DMS114 treated with DMSO at 0.1 percent for 48 hours (cell line): ENCODE measurements at regions not wholly inside any gene's neighbourhood (a gene's known extent, or its start where the extent isn't known, plus 50 kb on each side); places are given as distances from the start of the nearest gene placed in this dataset.
"Not testable (repeated sequence)": the region's sequence is repeated elsewhere in the genome, so short reads cannot be mapped to it uniquely, and the experiment has no call there.

Experiments used
- DNase-seq: peaks from one replicate; lab custom pipeline; 2025; ENCODE audit not compliant: unreplicated experiment; lab: John Stamatoyannopoulos, UW

DNA sequence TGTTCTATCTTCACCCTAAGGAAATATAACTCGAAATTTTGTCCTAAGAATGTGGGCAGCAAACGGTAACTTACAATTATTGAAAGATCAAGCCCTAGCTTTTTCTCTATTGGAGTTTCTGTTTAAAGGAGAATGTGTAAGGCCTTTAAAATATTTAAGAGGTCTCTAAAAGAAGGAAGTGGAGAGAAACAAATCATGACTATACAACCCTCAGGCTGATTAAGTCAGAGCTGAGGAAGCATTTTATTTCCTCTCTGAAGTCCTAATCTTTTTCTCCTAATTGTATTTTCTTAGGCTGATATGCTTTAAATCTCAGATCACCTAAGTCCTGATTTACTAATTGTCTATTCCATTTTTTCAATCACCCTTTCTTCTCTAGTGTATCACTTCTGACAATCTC is 1708.8 kb upstream of the C9orf72 start:
- no peak for DNase-seq

DNA sequence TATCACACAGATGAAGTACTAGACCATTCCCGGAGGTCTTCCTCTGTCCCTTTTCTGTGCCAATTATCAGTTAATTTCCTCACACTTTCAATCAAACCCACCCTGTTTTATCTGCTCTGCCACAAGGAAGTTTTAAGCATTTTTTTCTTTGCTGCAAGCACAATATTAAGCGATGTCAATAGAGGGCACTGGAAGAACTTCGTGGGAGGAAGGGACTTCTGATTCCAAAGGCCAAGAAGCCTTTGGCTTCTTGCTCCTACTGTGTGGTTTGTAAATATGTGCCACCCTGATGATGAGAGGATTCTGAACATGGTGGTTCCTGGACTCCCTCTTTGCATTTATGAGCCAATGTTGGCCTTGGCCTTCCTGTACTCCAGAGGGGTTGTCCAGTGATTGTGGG is 1712.5 kb upstream of the C9orf72 start:
- DNase-seq: no peak

DNA sequence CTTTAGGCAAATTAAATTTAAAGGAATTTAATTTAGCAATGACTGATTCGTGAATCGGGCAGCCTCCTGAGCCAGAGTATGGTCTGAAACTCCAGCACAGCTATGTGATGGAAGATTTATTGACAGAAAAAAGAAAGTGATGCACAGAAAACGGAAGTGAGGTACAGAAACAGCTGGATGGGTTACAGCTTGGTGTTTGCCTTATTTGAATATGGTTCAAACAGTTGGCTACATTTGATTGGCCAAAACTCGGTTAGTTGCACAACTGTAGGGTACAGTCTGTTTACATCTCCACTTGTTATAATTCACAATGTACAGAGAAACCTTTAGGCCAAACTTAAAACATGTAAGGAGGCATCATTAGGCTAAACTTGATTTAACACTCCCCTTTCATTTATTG is 1716.1 kb upstream of the C9orf72 start:
- no peak for DNase-seq

DNA sequence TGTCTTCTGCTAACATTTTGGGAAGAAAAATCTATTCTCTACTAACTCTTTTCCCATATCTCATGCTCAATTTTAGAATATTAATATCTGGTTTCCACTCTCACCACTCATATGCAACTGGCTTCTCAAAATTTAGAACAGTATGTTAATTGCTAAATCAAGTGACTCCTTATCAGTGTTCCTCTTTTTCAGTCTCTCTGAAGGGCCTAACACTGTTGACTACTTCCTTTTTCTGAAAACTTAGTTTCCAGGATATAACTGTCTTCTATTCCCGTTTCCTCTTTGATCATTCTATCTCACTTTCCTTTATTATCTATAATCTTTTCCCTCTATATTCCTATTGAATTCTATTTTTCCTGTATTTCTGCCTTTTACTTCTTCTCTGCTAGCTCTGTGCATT is 1717.2 kb upstream of the C9orf72 start:
- no peak for DNase-seq

DNA sequence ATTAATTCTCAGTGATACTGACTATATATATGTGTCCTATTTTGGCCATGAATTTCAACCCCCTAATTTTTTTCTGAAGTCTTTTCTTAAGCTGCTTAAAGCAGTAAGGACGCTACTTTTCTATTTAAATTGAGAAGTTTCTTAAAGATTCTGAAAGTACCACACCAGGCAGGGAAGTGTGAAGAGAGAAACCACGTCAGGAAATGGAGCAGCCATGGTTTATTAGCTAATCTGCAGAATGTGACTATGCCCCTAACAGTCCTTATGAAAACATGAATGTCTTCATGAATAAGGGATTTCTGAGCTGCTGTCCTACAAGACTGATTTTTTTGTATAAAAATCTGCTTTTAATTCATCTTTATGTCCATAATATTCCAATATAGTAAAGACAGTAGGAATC is 1724.3 kb upstream of the C9orf72 start:
- no peak for DNase-seq

DNA sequence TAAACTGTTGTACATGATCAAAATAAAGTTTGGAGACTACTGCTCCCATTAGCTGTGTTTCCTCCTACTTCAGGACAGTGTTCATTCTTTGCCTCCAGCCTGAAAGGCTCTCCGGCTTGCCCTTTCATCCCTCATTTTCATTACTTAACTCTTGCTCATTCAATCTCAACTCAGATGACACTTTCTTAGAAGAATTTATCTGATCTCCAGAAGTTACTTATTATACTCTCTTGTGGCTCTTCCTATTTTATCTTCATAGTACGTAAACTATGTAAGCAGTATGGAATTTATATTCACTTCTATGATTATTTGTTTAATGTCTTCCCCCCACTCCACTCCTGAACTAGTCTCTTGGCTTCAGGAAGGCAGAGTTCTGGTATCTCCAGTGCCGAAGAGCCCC is 1737.9 kb upstream of the C9orf72 start:
- no peak for DNase-seq

DNA sequence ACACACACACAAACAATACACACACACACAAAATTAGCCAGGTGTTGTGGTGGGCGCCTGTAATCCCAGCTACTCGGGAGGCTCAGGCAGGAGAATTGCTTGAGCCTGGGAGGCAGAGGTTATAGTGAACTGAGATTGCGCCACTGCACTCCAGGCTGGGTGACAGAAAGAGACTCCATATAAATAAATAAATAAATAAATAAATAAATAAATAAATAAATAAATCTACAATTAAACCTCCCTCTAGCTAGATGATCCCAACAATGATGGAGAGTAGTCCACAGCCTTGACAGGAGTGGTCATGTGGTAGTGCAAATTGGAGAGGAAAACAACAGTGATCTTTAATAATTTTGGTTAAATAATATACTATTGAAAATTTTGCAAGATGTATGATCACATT is 1739.0 kb upstream of the C9orf72 start:
- no peak for DNase-seq

DNA sequence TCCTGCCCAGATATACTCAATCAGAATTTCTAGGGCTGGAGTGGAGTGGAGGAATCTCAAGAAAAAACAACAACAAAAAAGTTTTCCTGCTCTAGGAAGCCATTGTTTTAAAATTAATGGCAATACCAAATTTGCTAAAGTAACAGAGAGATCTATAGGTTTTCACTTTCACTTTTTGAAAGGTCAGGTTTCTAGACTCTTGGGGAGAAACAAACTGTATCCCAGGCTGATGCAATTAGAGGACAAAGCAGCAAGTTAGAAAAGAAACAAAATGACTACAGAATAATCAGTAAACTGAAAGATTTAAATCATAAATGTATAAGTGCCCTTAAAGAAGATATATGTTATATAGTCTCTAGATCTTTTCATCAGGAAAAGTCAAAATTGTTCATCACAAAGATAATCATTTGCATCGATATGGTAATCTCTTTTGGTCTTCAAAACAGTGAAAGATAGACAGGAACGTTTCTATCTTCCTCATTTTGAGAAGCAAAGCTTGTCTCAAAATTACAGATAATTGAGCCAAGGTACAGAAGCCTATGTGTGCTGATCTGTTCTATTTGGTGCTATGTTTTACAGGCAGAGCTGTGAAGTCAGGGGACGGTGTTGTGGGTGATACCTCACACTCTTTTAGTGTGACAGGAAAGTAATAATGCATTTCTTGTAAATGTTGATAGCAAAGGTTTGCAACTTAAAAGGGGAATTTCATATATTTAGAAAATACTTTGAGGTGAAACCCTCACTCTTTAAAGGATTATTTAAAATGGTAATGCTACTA is 1746.6 kb upstream of the C9orf72 start:
- DNase-seq: no peak

DNA sequence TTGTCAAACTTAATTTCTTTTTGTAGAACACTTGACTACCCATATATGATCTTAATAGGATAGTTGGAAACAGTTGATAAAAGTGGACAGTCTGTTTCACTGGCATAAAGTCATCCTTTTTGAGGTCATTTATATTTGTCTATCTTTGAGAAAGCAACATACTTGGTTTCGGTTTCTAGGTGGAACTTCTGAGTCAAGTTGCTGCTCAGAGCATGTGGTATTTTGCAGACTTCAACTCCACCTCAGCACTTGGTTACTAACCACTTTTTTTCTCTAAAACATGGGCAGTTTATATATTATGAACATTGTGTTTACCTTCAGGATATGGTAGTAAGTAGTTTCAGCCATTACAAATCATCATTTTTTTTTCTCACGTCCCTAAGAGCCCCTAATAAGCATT is 1749.0 kb upstream of the C9orf72 start:
- DNase-seq: no peak

DNA sequence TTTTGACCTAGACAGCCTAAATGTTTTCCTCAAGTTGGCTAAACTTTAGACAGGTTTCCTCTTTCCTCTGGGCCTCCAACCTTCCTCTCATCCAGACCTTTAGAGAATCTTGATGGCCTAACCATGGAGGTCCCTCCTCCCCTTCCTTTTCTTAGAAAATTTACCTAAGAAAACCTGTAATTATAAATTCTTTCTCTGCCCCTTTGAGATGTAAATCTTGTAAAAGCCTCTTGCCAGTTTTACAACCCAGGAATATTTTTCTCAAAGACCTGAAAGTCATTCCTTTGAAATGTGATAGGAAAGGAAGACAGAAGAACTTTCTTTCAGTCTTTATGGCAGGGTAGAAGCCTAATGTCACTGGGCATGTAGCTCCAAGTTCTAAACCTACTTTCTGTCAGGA is 1752.6 kb upstream of the C9orf72 start:
- DNase-seq: no peak

DNA sequence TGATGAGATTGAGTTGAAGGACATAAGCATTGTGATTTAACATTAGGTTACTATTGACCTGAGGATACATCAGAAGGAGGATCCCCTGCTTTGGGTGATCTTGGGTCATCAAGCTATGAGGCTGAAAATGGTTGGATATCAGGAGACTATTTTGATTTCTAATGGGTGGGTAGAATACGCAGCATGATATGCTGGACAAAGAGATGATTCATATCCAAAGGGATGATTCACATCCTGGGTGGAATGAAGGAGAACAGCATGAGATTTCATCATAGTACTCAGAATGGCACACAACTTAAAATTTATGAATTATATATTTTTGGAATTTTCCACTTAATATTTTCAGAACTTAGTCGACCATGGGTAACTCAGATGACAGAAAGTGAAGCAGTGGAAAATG is 1759.5 kb upstream of the C9orf72 start:
- no peak for DNase-seq

DNA sequence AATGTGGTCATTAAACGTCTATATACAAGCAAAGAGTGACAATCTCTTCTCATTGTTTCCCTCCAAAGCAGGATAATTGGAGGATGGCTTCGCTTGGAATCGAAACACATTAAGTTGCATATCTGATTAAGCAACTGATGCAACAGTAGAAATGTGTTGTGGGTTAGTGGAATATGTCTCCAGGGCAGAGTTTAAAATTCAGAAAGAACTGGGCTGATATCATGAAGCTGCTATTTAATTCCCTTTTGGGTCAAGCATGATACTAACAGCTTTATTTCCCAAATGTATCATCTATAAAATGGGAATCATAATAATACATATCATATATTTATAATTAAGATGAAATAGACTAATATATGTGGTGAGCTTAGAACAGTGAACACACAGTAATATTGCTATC is 1763.0 kb upstream of the C9orf72 start:
- DNase-seq: no peak

DNA sequence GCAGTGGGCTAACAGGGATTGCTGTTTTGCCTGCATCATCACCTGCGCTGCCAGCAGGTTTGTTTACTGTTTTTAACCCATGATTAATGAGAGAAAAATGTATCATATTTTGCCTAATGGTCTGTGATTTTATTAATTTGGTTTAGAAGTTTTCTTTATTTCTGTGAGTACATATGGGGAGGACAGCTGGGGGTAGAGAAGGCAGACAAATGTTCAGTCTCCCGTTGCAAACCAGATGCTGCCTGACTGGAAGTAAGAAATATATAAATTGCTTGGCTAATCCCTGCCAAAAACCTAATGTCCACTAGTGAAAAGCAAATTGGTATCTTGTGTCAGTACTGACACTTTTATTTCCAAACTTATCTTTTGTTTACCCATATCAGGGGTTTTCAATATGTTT is 1766.1 kb upstream of the C9orf72 start:
- no peak for DNase-seq

DNA sequence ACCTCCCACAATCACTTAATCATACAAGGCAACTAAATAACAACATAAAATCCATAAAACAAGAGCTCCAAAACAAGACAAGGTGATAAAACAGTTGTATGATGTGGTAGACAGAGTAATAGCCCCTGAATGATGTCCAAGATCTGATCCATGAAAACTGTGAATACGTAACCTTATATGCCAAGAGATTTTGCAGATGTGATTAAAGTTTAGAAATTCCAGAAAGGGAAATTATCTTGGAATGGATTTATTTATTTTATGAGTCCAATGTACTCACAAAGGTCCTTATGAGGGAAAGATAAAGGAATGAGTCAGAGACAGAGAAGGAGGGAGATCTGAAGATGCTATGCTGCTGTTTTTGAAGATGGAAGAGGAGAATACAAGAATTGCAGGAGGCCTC is 1775.7 kb upstream of the C9orf72 start:
- no peak for DNase-seq

DNA sequence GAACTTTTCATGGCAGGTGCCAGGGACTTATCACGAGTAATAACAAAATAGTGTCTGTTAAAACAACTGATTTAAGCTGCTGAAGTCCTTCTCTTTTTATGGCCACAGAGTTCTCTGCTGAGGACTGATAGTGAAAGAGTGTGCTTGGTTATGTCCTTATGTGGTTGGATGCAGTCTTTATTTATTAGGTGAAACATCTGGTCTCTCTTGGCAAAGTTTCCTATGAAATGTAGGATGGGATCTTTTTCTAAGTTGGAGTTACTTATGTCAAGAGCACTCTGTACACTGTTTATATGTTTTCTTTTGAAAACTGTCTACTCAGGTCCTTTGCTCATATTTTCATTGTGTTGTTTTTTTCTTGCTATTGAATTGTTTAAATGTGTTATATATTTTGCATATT is 1816.1 kb upstream of the C9orf72 start:
- no peak for DNase-seq

DNA sequence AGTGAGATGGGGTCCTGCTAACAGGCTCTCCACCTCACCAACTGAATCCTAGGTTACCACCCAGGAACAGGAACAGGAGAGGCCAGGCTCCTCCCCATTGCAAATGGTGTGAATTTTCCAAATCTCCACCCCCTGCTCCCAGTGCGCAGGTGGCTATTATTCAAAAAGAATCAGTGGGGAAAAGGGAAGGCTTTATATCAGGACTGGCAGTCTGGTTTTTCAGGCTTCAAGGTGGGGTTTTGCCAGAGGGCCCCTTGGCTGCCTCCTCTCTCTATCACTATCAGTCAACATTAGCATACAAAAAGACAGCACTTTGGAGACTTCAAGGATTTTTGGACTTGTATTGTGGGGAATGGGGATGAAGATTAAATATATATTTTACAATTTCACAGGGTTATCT is 1817.6 kb upstream of the C9orf72 start:
- DNase-seq: no peak

DNA sequence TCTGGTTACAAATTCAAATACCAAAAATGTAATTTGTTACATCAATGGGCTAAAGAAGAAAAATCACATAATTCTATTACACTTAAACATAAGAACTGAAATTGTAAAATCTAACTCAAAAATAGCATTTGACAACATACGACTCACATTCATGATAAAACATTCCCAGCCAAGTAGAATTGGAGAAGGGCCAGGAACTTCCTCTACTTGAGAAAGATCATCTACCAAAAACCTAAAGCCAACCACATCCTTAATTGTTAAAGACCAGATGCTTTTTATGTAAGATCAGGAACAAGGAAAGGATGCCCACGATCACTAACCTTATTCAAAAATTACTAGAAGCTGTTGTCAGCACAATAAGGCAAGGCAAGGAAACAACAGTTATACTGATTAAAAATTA is 1819.8 kb upstream of the C9orf72 start:
- DNase-seq: no peak

DNA sequence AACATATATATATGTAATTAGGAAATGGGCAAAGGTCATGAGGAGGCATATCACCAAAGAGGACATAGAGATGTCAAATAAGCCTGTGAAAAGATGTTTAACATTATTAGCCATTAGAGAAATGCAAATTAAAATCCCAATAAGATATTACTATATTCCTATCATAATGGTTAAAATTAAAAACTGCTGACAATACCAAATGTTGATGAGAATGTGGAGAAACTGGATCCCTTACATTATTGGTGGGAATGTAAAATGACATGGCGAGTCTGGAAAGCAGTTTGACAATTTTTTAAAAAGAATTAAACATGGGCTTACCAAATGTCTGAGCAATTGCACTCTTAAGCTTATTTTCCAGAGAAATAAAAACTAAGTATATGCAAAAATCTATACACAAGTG is 1821.6 kb upstream of the C9orf72 start:
- DNase-seq: no peak

DNA sequence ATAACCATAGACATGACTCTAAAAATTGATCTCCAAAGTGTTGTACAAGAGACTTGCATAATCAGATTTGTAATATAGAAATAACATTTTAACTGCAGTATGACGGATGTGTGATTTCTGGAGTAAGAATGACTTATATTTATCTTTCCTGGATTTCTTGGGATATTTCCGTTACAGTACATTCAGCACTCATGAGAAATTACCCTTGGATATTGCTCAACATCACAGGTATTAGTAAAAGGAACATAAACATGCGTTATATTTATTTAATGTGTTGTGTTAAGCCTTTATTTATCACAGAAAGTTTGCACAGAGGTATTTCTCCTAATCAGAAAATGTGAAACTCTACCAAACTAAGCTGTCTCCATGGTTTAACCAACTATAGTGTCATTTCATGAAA is 1823.9 kb upstream of the C9orf72 start:
- no peak for DNase-seq

DNA sequence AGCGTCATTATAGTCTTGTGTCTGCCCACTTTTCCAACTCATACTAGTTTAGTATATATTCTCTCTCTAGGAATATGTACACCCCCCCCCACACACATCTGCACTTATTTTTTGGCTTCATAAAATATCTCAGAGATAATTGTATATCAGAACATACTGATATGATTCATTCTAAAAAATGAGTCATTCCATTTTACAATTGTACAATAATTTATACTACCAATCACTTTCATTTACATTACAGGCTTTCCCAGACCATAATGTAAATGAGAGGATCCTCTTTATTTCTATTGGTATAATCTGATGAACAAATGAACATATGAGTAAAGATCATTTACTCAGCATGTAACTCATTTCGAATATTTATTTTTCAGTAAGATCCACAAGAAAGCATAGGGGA is 1842.9 kb upstream of the C9orf72 start:
- DNase-seq: no peak

DNA sequence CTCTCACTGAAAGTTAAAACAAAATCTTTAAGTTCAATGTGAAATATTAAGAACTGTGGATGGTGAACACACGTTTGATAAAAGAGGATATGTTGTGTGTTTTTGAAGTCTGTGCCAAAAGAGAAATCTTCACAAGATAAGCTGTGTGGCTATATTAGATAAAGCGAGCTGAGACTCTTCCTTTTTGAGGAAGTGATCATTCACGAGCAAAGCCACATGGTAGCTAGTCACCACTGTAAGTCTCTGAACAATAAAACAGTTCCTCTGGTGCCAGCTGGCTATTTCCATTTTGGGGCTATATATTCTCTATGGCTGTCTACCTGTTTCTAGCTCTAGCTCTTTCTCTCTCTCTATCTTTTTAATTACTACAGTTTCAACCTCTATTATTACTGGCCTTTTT is 1849.2 kb upstream of the C9orf72 start:
- no peak for DNase-seq

DNA sequence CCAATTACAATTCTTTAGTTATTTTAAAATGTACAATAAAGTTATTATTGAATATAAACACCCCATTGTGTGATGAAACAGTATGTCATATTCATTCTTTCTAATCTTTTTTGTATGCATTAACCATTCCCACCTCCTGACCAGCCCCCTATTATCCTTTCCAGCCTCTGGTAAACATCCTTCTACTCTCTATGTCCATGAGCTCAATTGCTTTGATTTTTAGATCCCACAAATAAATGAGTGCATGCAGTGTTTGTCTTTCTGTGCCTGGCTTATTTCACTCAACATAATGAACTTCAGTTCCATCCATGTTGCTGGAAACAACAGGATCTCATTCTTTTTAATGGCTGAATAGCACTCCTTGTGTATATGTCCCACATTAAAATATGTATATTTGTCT is 1858.9 kb upstream of the C9orf72 start:
- DNase-seq: no peak

DNA sequence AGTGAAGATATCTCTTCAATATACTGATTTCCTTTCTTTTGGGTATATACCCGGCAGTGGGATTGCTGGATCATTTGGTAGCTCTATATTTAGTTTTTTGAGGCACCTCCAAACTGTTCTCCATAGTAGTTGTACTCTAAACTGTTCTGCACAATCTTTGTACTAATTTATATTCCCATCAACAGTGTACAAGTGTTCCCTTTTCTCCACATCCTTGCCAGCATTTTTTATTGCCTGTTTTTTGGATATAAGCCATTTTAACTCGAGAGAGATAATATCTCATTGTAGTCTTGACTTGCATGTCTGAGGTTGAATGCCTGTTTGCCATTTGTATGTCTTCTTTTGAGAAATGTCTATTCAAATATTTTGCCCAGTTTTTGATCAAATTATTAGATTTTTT is 1859.4 kb upstream of the C9orf72 start:
- DNase-seq: not testable (repeated sequence)

DNA sequence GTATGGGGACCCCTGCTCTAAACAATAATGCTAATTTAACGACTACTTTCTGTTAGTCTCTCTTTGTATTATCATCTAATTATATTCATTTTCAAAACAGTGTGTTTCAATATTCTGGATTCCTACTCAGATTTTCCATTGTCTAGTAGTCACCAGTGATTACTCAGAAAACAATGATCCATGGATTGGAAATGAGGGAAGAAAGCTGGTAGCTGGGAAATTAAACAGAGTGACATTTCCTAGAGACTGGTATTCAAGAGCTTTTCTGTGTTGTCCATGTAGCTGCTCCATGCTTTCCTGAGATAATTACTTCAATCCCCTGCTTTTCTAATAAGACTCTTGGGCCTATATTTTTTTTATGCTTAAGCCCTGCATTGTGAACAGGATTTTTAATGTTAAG is 1862.1 kb upstream of the C9orf72 start:
- DNase-seq: no peak
